OCI-LY7 (cell line): ENCODE measurements at regions not wholly inside any gene's neighbourhood (a gene's known extent, or its start where the extent isn't known, plus 50 kb on each side); places are given as distances from the start of the nearest gene placed in this dataset.

Source experiments
- CTCF ChIP-seq: fragments of 200-600 bp; sonication (generic); conservative IDR thresholded peaks from 2 replicates; pipeline ENCODE4 v1.5.1; 2014; ENCODE audit warnings: mild to moderate bottlenecking, antibody characterized with exemption, low read length, moderate library complexity, mixed read lengths
- EZH2phosphoT487 ChIP-seq: fragments of 200-600 bp; sonication (generic); IDR thresholded peaks from 2 replicates; pipeline ENCODE4 v1.6.1; 2018; ENCODE audit warnings: low read depth, borderline replicate concordance, mild to moderate bottlenecking, mixed run types, antibody characterized with exemption, low read length, moderate library complexity, mixed read lengths

- TF ChIP-seq CTCF (no peak), EZH2phosphoT487 (no peak)
Observed at GRCh38 chr3:82773207-82773606, 1011.8 kb upstream of the GBE1 start.
